HG03066 (cell line): ENCODE measurements at regions not wholly inside any gene's neighbourhood (a gene's known extent, or its start where the extent isn't known, plus 50 kb on each side); places are given as distances from the start of the nearest gene placed in this dataset.
"Not testable (repeated sequence)": the region's sequence is repeated elsewhere in the genome, so short reads cannot be mapped to it uniquely, and the experiment has no call there.

Source experiments
- ATAC-seq: cut with Tn5 transposase; IDR thresholded peaks from one replicate; pipeline ENCODE4 v1.9.1; 2021; ENCODE audit warnings: low read depth; ENCODE audit not compliant: unreplicated experiment

DNA sequence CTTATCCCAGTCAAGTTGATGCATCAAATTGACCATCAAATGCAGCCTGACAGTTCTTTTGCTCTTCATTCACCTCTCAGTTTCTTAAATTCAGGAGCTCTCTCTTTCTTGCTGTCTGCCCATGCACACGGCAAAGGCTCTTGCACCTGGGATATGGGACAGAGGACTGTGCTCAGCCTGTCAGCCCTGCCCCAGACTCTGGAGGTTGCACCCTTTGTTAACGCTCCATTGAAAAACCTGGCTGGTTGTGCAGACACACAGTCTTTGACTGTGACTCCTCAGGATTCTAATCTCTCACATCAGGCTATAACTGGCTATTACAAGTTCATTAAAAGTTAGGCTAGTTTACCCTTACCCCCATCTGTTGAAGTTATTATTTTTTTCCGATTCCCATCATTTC is 1032.5 kb downstream of the SOCS6 start:
- ATAC-seq: no peak

DNA sequence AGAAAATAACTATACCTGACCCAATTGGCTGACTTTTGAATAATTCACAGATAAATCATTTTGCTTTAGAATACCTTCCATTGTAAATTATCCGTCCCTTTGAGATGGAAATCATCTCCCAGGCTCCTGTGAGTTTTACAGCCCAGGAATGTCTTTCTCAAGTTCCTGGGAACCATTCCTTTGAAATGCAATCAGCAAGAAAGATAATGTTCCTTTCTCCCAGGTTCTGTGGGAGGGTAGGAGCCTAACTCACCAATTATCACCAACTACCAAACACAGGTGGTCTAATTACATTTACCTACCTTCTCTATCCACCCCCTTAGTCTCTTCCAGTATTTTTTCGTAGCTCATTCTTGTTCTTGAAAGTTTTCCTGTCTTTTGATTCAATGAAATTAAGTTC is 1016.0 kb downstream of the SOCS6 start:
- ATAC-seq: no peak

DNA sequence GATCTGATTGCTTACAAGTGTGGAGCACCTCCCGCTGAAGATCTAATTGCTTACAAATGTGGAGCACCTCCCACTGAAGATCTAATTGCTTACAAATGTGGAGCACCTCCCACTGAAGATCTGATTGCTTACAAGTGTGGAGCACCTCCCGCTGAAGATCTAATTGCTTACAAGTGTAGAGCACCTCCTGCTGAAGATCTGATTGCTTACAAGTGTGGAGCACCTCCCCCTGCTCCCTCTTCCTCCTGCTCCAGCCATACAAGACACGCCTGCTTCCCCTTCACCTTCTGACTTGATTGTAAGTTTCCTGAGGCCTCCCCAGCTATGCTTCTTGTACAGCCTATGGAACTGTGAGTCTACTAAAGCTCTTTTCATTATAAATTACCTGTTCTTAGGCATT is 1014.9 kb downstream of the SOCS6 start:
- not testable (repeated sequence) for ATAC-seq

DNA sequence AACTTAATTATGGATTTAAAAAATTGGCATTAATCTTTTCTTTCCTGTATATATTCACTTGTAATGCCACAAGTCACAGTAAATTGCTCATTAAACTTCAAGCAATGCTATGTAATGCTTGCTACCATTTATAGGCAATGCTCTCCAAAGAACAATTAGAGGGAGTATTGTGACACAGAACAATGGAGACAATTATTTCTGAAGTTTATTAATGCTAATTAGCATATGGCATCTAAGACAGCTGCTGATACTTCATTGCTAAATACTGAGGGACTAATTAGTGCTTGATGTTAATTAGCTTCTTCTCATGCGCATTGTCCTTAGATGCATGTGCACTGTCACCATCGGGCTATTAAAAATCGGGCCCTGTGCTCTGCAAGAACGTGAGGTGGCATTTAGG is 1012.8 kb downstream of the SOCS6 start:
- ATAC-seq: no peak

DNA sequence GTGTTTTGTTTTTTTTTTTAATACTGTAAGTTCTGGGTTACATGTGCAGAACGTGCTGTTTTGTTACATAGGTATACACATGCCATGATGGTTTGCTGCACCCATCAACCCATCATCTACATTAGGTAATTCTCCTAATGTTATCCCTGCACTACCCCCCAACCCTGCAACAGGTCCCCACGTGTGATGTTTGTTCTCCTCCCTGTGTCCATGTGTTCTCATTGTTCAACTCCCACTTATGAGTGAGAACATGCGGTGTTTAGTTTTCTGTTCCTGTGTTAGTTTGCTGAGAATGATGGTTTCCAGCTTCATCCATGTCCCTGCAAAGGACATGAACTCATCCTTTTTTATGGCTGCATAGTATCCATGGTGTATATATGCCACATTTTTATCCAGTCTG is 1005.4 kb downstream of the SOCS6 start:
- not testable (repeated sequence) for ATAC-seq

DNA sequence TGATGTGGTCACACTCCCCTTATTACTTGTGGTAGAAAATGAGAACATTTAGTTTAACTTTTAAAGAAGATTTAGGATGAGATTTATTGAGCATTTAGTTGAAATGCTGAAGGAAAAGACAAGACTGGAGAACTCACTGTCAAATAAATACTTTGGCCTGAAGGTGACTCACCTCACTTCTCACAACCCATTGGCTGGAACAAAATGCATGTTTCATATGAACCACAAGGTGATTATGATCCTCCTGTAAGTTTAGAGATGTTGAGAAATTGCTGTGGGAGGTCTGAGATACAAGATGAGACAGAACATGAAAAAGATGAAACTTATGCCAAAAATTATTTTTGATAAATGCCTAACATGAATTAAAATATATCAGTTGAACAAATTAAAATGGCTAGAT is 1004.5 kb downstream of the SOCS6 start:
- no peak for ATAC-seq

DNA sequence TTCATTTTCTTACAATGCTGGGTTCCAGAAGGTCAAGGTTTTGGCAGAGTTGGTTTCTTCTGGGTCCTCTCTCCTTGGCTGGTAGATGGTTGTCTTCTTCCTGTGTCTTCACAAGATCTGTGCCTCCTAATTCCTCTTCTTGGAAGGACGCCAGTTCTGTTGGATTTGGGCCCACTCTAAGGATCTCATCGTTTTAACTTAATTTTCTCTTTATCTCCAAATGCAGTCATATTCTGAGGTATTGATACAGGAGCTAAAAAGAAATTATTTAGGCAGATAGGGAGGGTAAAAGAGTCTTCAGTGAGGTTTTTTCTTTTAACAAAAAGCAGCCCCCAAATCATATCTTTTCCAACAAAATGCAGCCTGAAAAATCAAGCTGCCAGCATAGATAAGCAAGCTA is 998.4 kb downstream of the SOCS6 start:
- no peak for ATAC-seq

DNA sequence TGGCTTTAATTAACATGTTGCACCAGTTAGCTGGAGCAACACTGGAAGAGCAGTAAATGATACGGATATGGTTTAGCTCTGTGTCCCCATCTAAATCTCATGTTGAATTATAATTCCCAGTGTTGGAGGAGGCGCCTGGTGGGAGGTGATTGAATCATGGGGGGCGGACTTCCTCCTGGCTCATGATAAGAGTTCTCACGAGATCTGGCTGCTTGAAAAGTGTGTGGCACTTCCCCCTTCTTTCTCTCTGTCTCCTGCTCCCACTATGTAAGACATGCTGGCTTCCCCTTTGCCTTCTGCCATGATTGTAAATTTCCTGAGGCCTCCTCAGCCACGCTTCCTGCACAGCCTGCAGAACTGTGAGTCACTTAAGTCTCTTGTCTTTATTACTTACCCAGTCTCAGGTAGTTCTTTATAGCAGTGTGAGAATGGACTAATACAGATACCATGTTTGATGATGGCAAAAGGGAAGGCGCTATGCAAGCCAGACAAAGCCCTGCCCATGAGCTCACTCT is 963.6 kb downstream of the SOCS6 start:
- no peak for ATAC-seq

DNA sequence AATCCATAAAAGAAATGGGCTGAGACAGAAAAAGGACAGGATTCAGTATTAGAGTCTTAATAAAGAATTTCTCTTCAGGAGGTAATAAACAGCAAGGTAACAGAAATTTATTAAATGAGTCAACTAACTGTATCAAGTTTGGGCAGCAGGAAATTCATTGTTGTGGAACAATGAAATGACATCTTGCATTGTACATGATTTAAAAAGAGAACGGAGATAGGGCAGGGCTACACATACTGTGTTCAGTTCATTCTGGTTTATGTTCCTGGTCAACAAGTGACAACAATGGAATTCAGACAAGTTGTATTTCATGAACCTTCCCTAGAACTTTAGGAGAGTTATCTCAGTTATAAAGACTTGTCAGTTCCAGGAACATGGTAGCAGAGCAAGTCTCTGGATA is 961.3 kb downstream of the SOCS6 start:
- ATAC-seq: no peak

DNA sequence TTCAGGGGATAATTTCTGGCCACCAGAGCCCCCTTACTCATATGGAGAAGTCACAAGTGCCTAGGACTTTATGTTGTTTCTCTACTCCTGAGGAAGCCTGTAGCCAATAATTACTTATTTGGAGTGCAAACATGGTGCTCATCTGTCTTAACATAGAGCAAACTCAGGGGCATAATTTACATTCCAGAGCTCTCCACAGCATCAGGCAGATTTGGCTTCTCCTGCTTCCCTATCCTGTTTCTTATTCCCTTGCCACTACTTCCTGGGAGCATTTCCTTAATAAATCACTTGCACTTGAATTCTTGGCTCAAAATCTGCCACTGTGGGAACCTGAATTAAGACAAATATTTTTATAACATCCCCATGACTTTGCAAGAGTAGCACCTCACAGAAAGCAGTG is 960.9 kb downstream of the SOCS6 start:
- no peak for ATAC-seq

DNA sequence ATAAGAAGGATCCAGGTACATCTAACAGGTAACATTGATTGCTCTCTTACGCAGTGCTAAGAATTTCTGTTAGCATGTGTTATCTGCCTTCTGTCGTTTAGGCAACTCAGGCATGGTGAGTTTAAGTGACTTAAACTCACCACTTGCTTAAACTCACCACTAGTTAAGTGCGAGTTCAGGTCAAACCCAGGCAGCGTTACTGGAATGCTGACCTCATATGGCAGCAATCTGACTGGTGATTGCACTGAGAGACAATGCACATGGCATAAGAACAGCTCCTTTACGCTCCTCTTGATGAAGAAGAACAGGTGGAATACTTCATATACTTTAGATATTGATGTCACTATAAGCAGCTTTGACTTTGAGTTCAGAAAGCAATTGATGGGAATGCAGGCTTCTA is 954.1 kb downstream of the SOCS6 start:
- no peak for ATAC-seq

DNA sequence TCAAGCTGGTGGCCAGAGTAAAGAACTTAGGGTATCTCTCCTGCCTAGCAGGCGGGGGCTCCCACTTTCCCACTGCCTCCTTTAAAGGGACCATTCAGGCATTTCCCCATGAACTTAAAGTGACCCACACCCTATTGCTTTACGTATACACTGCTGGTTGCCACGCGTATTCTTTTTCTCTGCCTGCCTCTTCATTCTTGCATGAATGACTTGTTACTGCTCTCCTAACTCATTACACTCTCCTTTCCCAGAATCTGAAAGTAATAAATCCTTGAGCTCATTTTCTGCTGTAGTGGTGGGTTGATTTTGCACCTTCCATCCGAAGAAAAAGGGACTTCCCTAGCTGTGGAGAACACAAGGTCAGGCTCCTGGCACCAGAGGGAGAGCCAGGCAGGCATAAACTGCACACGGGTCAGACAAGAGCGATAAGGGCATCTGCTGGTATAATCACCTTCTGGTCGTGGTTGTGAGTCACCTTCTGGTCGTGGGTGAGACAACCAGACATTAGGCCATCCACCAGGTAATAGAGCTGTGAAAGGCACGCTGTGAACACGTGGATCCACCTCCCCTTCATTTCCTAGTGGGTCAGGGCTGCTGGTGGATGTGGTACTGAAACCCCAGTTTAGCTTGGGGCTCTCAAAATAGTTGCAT is 950.3 kb downstream of the SOCS6 start:
- ATAC-seq: no peak

DNA sequence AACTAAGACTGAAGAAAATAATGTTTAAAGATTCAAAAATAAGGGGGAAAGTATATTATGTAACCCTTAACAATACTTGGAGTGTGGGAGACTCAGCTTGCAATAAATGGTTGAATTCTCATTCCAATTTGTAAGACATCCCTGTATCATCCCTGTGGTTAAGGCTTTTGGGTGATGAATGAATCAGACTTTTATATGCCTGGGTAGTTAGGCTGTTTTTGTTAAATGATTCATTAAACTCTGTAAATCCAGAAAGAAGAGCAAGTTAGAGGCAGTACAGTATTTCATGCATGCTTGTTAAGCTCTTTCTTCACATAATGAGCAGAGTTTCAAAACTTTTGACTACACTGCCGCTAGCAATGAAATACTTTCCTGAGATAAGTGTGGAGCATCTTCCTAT is 948.8 kb downstream of the SOCS6 start:
- ATAC-seq: no peak

DNA sequence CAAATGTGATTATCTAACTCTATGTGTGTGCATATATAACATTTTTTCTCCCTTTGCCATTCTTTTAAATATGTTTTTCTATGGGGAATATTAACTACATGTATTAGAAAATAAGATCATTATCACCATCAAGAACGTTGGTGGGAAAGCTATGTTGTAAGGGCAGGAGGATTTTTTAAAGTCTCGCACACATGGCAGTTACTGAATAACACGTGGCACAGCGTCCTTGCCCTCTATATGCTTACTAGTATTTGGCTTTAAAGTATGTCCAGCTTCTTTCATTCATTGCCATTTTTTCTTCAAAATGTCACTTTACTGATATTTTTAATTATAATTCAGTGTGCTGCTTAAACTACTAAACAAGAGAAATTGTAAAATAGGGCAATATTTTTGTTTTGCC is 944.3 kb downstream of the SOCS6 start:
- ATAC-seq: no peak

DNA sequence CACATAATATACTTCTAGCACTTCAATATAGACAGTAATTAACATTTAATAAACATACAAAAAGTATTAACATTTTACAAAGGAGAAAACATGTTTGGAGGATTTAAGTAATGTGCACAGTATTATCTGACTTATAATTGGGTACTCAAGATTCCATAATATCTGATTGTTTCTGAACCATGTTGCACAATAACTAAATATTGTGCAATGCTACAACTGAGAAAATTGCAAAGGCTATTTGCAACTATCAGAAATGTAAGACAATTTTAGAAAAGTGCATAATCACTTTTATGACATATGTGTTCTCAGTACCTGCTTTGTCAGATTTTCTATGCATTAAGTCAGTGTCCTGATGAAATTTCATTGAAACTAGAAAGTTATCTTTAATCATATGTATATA is 934.6 kb downstream of the SOCS6 start:
- ATAC-seq: no peak

DNA sequence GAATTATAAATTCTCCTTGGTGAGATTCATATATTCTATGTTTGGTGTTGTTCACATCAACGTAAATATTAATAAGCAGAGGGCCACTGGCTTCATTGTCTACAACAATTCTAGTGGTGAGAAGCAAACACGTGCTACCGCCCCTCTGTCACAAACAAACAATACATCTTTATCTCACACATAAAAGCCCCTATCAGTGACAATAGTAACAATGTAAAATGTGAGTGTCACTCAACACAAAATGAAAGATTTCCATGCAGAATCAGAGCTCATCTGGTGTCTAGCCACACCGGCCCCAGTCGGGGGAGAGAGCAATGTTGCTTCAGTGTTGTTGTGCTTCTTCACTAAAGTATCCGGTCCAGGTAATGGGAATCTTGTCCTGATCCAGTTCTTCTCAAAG is 932.6 kb downstream of the SOCS6 start:
- no peak for ATAC-seq

DNA sequence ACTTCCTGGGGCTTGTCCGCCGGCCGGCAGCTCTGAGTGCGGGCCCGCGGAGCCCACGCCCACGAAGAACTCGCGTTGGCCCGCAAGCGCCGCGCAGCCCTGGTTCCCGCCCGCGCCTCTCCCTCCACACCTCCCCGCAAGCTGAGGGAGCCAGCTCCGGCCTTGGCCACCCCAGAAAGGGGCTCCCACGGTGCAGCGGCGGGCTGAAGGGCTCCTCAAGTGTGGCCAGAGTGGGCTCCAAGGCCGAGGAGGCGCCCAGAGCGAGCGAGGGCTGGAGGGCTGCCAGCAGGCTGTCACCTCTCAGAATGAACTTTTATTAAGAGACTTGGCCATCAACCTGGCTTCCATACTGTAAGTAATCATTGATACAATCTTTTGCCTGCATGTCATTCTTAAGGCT is 923.9 kb downstream of the SOCS6 start:
- not testable (repeated sequence) for ATAC-seq

DNA sequence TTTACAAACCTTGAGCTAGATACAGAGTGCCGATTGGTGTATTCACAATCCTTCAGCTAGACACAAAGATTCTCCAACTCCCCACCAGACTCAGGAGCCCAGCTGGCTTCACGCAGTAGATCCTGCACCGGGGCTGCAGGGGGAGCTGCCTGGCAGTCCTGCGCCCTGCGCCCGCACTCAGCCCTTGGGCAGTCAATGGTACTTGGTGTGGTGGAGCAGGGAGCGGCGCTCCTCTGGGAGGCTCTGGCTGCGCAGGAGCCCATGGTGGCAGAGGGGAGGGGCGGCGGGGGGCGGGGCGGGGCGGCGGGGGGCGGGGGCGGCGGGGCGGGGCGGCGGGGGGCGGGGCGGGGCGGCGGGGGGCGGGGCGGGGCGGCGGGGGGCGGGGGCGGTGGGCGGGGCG is 923.4 kb downstream of the SOCS6 start:
- no peak for ATAC-seq

DNA sequence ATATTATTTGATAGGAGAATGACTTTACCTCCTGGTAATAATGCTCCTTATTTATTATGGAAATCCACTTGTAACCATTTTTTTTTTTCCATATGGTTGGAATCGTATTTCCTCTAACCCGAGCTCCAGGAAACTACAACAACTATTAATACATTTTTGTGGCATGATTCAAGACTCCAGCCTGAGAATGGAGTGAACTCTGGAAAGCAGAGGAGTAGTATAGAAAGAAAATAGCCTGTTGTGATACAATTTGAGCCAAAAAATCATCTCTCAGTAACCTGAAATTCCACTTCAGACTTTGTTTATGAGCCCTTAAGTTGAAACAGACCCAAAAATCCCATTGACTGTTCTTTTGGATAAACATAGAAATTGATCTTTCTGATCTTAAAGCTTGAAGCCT is 921.1 kb downstream of the SOCS6 start:
- no peak for ATAC-seq

DNA sequence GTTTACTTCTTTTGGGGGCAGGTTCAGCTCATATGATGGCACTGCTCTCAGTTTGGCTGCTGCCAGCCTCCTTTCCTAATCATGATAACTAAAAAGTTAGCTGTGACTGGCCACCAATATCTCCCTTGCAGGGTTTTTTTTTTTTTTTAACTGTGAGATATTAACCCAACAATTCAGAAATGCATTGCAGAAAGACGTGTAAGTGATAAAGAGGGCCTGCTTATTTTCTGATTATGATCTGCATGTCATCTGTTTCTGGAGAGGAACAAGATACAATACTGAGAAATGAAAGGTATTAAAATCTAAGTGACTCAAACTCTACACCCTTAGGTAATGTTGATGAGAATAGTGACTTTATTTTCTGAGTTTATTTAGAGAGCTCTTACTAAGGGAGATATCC is 905.6 kb downstream of the SOCS6 start:
- ATAC-seq: no peak

DNA sequence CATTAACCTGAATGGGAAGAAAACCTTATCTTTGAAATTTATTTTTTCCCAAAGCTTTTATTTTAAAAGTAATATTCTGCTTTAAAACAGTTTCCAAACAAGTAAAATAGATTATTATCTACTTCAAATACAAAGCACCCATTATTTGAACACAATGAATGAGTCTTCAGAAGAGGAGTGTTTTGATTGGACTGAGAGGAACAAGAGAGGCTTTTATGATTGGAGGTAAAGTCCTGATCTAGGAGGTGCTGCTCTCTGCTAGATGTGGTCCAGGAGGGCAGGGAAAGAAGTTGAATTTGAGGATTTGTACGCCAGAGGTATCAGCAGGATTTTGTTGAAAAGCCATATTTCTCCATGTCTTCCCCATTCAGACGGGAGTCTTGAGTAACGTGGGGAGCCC is 900.7 kb downstream of the SOCS6 start:
- no peak for ATAC-seq

DNA sequence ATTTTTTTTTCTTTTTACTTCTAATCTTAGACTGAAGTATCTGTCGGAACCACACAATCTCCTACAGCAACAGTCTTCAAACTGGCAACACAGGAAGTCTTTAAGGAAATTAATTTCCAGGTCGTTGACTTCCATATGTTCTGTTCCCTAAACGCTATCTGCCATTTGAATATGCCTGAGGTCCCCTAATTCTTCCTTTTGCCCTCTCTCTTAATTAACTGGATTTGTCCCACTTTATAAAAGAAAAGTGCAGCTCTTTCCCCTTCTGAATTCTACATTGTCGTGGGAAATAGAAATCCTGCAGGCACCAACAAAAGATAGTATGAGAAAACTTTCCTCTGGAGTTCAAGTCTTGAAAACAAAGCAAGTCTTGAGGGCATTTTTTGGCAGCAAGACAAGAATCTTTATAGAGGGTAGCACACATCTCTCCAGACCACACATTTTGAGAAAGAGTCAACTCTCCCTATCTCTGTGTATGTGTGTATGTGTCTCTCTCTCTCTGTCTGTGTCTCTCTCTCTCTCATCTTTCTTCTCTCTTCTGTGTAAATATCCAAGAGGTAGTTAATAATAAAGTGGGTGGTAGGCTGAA is 879.8 kb downstream of the SOCS6 start:
- no peak for ATAC-seq

DNA sequence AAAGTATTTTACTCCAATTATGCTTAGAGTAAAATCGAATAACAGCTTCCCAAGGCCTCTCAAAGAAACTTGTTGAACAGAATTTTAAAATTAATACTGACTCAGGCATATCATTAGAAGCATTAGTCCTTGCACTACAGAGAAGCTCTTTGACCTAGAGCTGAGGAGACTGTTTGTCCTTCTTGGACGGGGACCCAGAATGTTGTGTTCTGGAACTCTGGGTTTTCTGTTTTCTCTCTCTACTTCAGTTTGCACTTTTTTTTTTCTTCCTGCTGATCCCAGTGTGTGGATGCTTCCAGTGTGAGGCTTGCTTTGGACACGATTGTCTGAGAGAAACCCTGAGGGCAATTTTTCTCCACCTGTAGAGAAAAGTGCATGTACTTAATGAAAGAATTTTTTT is 847.6 kb downstream of the SOCS6 start:
- ATAC-seq: no peak
